Type B pancreatic cell (in vitro differentiated cells): ENCODE measurements at regions not wholly inside any gene's neighbourhood (a gene's known extent, or its start where the extent isn't known, plus 50 kb on each side); places are given as distances from the start of the nearest gene placed in this dataset.

Source experiments
- DNase-seq: peaks from one replicate; pipeline ENCODE4 v3.0.0; 2021; ENCODE audit warnings: mixed read lengths; ENCODE audit not compliant: unreplicated experiment; ENCODE audit errors: extremely low spot score
- H3K27ac Mint-ChIP-seq: 2 replicates; pipeline ENCODE4 v1.8.0; 2021; ENCODE audit warnings: mild to moderate bottlenecking, mixed read lengths
- H3K27me3 Mint-ChIP-seq: 2 replicates; pipeline ENCODE4 v1.8.0; 2021; ENCODE audit warnings: mixed read lengths
- H3K36me3 Mint-ChIP-seq: 2 replicates; pipeline ENCODE4 v1.8.0; 2021; ENCODE audit warnings: mixed read lengths
- H3K4me1 Mint-ChIP-seq: one replicate; pipeline ENCODE4 v1.8.0; 2021; ENCODE audit warnings: mixed read lengths; ENCODE audit not compliant: unreplicated experiment
- H3K4me3 Mint-ChIP-seq: 2 replicates; pipeline ENCODE4 v1.8.0; 2021; ENCODE audit warnings: mild to moderate bottlenecking, mixed read lengths
- H3K9me3 Mint-ChIP-seq: 2 replicates; pipeline ENCODE4 v1.8.0; 2021; ENCODE audit warnings: mixed read lengths
- TF ChIP-seq, protein P1 (sequence below): fragments of 200-600 bp; sonication (generic); conservative IDR thresholded peaks from 2 replicates; pipeline ENCODE4 v1.5.0; 2021; ENCODE audit warnings: antibody characterized with exemption, mild to moderate bottlenecking

DNA sequence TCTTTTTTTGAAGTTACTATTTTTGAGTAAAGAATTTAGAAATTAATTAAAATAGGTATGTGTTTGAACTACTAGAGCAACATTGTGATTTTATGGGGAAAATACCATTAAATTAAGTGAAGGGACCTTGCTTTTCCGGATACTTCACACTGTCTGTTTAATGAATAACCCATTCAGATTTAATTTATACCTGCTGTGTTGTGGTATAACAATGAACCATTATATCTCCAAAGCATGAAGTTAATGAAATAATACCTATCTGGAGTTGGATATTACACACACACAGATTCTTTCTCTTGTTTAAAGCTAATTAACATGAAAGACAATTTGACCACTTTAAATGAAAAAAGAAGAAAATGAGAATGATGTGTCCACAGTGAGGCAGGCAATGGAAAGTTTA, 195.0 kb upstream of the GPRIN3 start:
- H3K27me3 Mint-ChIP-seq: no peaks in the 10 kb centered on the region
- no peak overlapping the region for H3K4me3 Mint-ChIP-seq
- no peaks in the 10 kb centered on the region for H3K9me3 Mint-ChIP-seq
- H3K36me3 Mint-ChIP-seq: no peaks in the 10 kb centered on the region
- TF ChIP-seq, protein P1, sequence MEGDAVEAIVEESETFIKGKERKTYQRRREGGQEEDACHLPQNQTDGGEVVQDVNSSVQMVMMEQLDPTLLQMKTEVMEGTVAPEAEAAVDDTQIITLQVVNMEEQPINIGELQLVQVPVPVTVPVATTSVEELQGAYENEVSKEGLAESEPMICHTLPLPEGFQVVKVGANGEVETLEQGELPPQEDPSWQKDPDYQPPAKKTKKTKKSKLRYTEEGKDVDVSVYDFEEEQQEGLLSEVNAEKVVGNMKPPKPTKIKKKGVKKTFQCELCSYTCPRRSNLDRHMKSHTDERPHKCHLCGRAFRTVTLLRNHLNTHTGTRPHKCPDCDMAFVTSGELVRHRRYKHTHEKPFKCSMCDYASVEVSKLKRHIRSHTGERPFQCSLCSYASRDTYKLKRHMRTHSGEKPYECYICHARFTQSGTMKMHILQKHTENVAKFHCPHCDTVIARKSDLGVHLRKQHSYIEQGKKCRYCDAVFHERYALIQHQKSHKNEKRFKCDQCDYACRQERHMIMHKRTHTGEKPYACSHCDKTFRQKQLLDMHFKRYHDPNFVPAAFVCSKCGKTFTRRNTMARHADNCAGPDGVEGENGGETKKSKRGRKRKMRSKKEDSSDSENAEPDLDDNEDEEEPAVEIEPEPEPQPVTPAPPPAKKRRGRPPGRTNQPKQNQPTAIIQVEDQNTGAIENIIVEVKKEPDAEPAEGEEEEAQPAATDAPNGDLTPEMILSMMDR: no peak
- no peak for DNase-seq
- no peak overlapping the region for H3K27ac Mint-ChIP-seq
- no peaks in the 10 kb centered on the region for H3K4me1 Mint-ChIP-seq

DNA sequence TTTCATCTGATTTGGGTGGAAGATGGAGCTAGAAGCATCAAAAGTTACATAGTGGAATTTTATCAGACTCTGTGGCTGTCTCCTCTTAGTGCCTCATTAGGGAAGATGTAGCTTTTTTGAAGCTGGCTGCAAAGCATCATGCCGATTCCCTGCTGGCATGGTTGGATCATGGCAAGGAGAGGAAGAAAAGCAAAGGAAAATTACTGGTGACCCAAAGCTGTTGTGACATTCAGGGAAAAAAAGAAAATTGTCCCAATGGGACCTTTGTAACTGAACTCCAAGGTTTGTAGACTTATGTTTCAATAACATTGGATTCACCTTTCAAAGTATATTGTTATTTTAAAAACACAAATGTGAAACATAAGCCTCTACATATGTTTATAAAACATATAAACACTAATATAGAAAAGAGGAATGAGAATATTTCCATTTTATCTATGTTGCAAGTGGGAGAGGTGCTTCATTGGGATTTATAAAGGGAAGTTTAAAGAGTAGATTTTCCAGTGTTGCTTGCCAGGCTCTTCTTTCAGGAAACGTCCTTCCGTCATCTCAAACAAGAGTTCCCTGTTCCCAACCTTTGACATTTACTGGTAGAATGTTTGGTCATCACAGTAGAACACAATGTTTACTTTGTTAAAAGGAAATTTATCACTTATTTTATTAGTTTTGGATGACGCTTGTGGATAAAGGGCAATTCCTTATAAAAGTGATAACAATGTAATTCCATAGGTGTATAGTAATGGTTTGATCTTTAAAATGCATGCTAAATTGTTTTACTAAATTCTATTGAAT, 190.1 kb upstream of the GPRIN3 start:
- TF ChIP-seq, protein P1: no peak
- no peak for DNase-seq
- no peak overlapping the region for H3K4me3 Mint-ChIP-seq
- no peak overlapping the region for H3K27ac Mint-ChIP-seq
- H3K27me3 Mint-ChIP-seq: no peaks in the 10 kb centered on the region
- H3K9me3 Mint-ChIP-seq: no peaks in the 10 kb centered on the region
- no peaks in the 10 kb centered on the region for H3K36me3 Mint-ChIP-seq
- no peaks in the 10 kb centered on the region for H3K4me1 Mint-ChIP-seq

DNA sequence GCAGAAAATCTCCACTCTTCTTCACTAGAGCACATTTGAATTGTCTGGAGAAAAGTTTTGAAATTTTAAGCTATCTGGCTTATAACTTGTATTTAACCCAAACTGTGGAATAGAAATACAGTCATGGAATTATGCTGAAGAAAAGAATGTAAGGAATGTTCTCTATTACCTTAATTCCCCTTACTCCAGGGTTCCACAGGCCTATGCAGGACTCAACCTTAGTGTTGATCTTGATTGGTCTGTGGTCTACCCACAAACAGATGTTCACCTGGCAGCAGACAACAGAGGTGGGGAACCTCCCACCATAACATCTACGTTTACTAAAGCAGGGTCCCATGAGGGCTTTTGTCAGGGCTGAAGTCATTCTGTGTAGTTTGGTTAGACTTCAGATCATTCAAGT, 189.3 kb upstream of the GPRIN3 start:
- no peaks in the 10 kb centered on the region for H3K4me1 Mint-ChIP-seq
- H3K4me3 Mint-ChIP-seq: no peak overlapping the region
- H3K36me3 Mint-ChIP-seq: no peaks in the 10 kb centered on the region
- no peak overlapping the region for H3K27ac Mint-ChIP-seq
- H3K27me3 Mint-ChIP-seq: no peaks in the 10 kb centered on the region
- no peak for DNase-seq
- TF ChIP-seq, protein P1: no peak
- H3K9me3 Mint-ChIP-seq: no peaks in the 10 kb centered on the region

DNA sequence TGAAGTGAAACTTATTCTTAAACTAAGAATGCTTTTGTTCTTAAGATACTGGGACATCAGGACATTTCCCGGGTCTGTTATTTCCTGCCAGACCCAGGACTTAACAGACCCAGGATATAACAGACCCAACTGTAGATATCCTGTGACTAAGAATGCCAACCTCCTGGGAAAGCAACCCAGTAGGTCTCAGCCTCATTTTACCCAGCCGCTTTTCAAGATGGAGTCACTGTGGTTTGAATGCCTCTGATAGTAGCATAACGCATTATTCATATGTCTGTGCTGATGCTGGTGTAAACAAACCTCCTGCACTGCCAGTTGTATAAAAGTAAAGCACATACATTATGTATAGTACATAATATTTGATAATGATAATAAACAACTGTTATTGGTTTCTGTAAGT, 185.8 kb upstream of the GPRIN3 start:
- no peak for DNase-seq
- no peaks in the 10 kb centered on the region for H3K36me3 Mint-ChIP-seq
- TF ChIP-seq, protein P1: no peak
- H3K27me3 Mint-ChIP-seq: no peaks in the 10 kb centered on the region
- H3K27ac Mint-ChIP-seq: no peak overlapping the region
- H3K9me3 Mint-ChIP-seq: no peaks in the 10 kb centered on the region
- H3K4me3 Mint-ChIP-seq: no peak overlapping the region
- peaks cover 5% of the 10 kb centered on the region for H3K4me1 Mint-ChIP-seq

DNA sequence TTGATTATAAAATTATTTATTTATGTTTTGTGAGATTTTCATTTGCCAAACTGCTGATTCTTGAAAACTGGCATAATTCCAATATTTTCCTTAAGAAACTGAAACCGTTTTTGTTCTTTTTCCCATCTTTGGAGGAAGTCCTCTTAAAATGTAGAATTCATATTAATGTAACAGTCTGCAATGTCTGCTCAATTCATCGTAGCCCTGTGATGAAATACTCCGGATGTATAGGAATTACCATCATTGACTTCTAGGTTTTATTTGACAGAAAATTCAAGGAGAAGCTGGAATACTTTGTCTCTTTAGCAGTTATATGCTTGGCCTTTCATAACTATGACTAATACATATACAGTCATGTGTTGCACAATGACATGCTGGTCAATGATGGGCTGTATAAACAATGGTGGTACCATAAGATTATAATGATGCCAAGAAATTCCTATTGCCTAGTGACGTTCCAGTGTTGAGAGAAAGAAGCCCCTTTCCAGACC, 185.0 kb upstream of the GPRIN3 start:
- DNase-seq: no peak
- peaks cover 5% of the 10 kb centered on the region for H3K4me1 Mint-ChIP-seq
- H3K4me3 Mint-ChIP-seq: no peak overlapping the region
- H3K9me3 Mint-ChIP-seq: no peaks in the 10 kb centered on the region
- no peak overlapping the region for H3K27ac Mint-ChIP-seq
- no peaks in the 10 kb centered on the region for H3K36me3 Mint-ChIP-seq
- TF ChIP-seq, protein P1: no peak
- H3K27me3 Mint-ChIP-seq: no peaks in the 10 kb centered on the region
